CD4-positive, alpha-beta T cell treated with Interleukin-4 for 1 hour (primary cell): ENCODE measurements at regions not wholly inside any gene's neighbourhood (a gene's known extent, or its start where the extent isn't known, plus 50 kb on each side); places are given as distances from the start of the nearest gene placed in this dataset.

Experiments used
- DNase-seq, 2 donors: peaks; one replicate each; pipeline ENCODE4 v3.0.0-alpha.2; 2020 to 2022

- DNase-seq = no peak
These were observed 108.1 kb upstream of the IGFBP3 start for GRCh38 chr7:46029111-46029704.

- DNase-seq = no peak
These were observed 107.2 kb upstream of the IGFBP3 start for GRCh38 chr7:46028246-46028645.

GRCh38 chr7:46026741-46027140 is 105.7 kb upstream of the IGFBP3 start:
- DNase-seq = no peak

- DNase-seq = no peak
These were observed 103.3 kb upstream of the IGFBP3 start for GRCh38 chr7:46024263-46024916.

GRCh38 chr7:46022397-46022796 is 101.3 kb upstream of the IGFBP3 start:
- no peak for DNase-seq

GRCh38 chr7:46015107-46015868 is 94.2 kb upstream of the IGFBP3 start:
- no peak for DNase-seq

GRCh38 chr7:46011501-46011900 is 90.4 kb upstream of the IGFBP3 start:
- DNase-seq = no peak

GRCh38 chr7:46011059-46011458 is 90.0 kb upstream of the IGFBP3 start:
- DNase-seq = no peak

GRCh38 chr7:46009211-46009610 is 88.1 kb upstream of the IGFBP3 start:
- DNase-seq = no peak

- DNase-seq = no peak
These were observed 87.0 kb upstream of the IGFBP3 start for GRCh38 chr7:46007990-46008643.

GRCh38 chr7:46007194-46007593 is 86.1 kb upstream of the IGFBP3 start:
- DNase-seq = no peak

- no peak for DNase-seq
These were observed 85.7 kb upstream of the IGFBP3 start for GRCh38 chr7:46006723-46007122.

- DNase-seq = no peak
These were observed 85.1 kb upstream of the IGFBP3 start for GRCh38 chr7:46006212-46006611.

GRCh38 chr7:46004965-46005364 is 83.9 kb upstream of the IGFBP3 start:
- DNase-seq = no peak

GRCh38 chr7:46003896-46004875 is 83.1 kb upstream of the IGFBP3 start:
- DNase-seq = no peak

- no peak for DNase-seq
These were observed 82.1 kb upstream of the IGFBP3 start for GRCh38 chr7:46003161-46003560.

- no peak for DNase-seq
These were observed 79.4 kb upstream of the IGFBP3 start for GRCh38 chr7:46000513-46000912.

GRCh38 chr7:45999541-45999940 is 78.5 kb upstream of the IGFBP3 start:
- DNase-seq = no peak

- DNase-seq = no peak
These were observed 77.4 kb upstream of the IGFBP3 start for GRCh38 chr7:45998506-45998905.

- DNase-seq = no peak
These were observed 72.5 kb upstream of the IGFBP3 start for GRCh38 chr7:45993621-45994020.

- no peak for DNase-seq
These were observed 71.8 kb upstream of the IGFBP3 start for GRCh38 chr7:45992826-45993225.

- DNase-seq = no peak
These were observed 69.2 kb upstream of the IGFBP3 start for GRCh38 chr7:45990276-45990675.
